NCI-H187 treated with DMSO at 0.1 percent for 48 hours (cell line): ENCODE measurements at regions not wholly inside any gene's neighbourhood (a gene's known extent, or its start where the extent isn't known, plus 50 kb on each side); places are given as distances from the start of the nearest gene placed in this dataset.
"Not testable (repeated sequence)": the region's sequence is repeated elsewhere in the genome, so short reads cannot be mapped to it uniquely, and the experiment has no call there.

ENCODE experiments used
- DNase-seq: peaks from one replicate; lab custom pipeline; 2025; lab: John Stamatoyannopoulos, UW

DNA sequence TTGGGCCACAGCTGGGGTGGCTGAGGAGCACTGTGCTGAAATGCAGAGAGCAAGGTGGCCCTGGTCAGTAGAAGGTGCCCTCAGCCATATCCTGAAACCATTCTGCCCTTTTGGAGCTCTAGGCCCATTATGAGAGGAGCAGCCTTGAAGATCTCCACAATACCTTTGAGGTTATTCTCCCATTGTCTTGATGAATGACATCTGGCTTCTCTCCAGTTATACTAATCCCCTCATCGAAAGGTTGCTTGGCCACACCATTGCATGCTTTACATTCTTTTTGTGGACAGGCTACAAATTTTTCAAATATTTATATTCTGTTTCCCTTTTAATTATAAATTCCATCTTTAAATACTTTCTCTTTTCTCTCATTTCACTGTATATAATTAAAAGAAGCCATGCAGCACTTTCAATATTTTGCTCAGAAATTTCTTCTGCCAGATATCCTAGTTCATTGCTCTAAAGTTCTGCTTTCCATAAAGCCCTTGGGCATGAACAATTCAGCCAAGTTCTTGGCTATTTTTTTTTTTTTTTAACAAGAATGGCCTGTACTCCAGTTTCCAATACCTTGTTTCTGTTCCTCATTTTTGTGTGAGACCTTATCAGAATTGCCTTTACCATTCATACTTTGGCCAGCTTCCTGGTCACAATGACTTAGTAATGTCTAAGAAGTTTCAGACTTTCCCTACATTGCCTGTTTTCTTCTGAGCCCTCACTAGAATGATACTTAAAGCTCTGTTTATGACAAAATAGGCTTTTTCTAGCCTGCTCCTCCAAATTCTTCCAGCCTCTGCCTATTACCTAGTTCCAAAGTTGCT lies 138.9 kb upstream of the SGO1 start:
- DNase-seq, result no peak

DNA sequence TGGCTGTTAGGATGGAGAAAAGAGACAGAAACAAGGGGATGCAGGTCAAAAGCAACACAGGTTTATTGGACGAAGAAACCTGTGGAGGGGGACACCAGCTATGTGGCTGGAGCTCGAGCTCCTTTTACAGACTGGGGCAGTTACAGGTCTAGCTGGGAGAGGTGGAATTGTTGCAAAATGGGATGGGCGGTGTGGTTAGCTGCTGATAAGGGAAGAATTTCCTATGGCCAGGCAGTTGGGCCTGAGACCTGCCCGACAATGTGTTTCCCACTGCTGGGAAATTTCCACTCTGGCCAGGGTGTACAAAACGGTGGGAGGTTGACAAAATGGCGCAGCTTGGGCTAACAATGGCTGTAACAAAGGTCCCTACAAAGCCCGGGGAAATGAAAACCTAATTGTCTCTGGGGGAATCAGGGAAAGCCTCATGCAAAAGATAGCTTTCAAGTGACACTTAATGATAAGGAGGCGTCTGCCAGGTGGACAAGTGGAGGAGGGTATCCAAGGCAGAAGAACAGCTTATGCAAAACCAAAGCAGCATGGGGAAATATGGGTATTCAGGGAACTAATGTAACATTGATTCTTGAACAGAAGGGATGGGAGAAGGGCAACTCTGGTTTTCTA lies 137.4 kb upstream of the SGO1 start:
- DNase-seq, result no peak

GRCh38 chr3:20322085-20322484 lies 136.1 kb upstream of the SGO1 start:
- DNase-seq, result no peak

- no peak for DNase-seq
These were observed 135.5 kb upstream of the SGO1 start for GRCh38 chr3:20321391-20322047.

GRCh38 chr3:20320489-20320888 lies 134.5 kb upstream of the SGO1 start:
- no peak for DNase-seq

DNA sequence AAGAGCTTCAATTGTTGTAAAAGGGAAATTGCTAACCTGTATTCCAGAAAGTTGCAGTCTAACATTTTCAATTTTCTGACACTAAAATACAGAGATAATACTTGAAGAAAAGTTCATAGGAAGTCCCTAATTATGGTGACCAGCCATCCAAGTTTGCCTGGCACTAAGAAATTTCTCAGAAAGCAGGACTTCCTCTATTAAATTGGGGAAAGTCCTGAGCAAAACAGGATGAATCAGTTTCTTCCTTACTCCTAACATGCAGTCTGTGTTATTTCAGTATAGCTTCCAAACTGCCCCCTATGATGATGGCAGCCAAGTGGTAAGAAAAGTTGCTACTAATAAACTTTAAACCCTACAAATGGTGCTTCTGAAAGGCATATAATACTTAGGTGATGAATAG lies 133.5 kb upstream of the SGO1 start:
- no peak for DNase-seq

DNA sequence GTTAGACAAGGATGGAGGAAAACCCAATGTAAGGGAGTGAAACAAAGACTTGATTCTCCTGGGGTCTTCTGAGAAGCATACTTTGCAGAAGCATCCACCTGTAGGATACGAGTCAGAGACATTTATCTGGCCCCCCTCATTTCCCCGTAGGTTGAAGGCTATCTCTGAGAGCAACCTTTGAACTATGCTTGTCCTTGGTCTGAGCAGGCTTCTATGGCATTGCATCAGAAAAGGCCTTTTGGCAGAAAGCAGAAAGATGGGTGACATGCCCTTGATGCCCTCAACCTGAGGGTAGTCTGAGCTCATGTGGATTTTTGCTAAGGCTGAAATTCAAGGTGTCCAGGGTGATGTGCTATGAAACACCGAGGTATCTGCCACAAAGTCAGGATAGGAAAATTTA lies 131.6 kb upstream of the SGO1 start:
- DNase-seq, result no peak

GRCh38 chr3:20316238-20316637 lies 130.2 kb upstream of the SGO1 start:
- no peak for DNase-seq

DNA sequence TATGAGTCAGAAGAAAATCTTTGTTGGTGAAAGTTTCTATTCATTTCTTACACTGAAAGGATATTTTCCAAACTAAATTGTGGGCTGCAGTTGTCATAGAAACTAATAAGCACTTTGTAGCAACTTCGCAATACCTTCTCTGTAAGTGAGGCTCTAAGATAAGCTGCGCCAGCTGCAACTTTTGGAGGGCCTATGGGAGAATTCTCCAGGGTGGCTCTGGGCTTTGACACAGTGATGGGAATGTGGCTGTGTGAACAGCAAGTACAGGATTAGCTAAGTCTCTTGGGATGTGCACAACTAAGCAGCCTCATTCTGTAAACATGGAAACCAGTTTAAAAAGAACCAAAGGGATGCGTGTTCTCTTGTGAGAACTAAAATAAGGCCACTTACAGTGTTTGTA lies 124.6 kb upstream of the SGO1 start:
- DNase-seq, result no peak

GRCh38 chr3:20307383-20307782 lies 121.4 kb upstream of the SGO1 start:
- no peak for DNase-seq

DNA sequence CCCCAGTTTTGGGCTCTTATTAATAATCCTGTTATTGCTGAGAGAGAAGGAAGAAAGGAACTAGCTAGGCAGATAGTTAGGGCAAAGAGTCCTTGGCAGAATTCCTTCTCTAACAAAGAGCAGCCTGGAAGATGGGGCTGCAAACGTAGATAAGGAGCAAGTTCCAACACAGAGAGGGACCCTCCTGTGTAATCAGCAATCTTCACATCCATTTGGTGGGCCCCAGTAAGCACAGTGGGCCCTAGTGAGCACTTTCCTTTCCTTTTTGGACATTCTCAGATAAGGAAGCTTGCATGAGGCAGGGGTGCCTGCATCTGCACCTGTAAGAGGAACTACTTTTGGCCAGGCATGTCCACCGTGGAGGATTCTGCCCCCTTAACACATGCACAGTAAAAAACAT lies 119.6 kb upstream of the SGO1 start:
- no peak for DNase-seq

DNA sequence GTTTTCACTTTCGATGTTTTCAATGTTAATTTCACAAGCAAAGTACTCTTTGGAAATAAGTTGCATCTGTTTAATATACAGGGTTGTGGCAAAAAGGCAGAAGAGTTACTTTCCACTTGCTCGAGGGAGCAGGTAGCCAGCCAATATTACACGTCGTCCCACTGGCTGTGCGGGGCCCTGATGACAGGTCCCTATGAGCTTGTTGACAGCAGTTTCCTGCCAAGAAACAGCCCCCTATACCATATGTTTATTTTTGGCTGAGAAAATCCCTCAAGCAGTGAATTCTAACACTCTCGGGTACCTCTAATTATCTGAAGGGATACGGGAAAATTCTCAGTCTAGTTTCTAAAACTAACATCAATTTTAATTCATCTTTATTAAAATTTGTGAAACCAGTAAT lies 116.8 kb upstream of the SGO1 start:
- DNase-seq, result no peak

DNA sequence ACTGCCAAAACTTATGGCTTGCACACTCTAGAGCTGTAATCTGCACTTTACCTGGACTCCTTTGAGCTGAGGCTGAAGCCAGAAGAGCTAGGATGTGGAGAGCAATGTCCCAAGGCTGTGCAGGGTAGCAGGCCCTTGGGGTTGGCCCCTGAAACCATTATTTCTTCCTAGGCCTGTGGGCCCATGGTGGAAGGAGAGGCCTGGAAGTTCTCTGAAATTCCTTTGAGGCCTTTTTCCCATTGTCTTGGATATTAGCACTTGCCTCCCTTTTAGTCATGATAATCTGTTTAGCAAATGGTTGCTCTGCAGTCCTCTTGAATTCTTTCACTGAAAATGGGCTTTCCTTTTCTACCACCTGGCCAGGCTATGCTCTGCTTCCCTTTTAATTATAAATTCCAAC lies 102.0 kb upstream of the SGO1 start:
- DNase-seq, result no peak

GRCh38 chr3:20280257-20280656 lies 94.3 kb upstream of the SGO1 start:
- DNase-seq, result no peak

DNA sequence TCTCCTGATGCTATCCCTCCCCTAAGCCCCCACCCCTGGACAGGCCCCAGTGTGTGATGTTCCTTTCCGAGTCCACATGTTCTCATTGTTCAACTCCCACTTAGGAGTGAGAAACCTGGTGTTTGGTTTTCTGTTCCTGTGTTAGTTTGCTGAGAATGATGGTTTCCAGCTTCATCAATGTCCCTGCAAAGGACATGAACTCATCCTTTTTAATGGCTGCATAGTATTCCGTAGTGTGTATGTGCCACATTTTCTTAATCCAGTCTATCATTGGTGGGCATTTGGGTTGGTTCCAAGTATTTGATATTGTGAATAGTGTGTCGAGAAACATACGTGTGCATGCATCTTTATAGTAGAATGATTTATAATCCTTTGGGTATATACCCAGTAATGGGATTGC lies 80.0 kb upstream of the SGO1 start:
- not testable (repeated sequence) for DNase-seq

GRCh38 chr3:20264900-20265567 lies 79.0 kb upstream of the SGO1 start:
- DNase-seq, result no peak

DNA sequence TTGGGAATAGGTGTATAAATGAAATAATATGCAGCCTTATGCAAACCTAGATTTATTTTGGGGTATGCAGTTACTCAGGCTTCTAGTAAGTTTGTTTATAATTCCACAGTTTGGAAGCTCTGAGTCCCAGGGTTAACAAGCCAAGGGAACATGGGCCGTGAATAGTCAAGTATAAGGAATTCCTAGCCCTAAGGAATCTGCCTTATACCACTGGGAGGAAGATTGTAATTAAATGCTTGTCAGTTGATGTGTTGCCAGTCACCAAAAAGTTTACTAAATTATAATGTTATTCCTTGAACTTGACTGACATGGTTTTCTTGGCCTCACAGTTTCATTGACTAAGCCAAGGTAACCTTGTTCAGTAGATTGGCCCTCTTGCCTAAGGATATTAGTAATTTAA lies 72.4 kb upstream of the SGO1 start:
- no peak for DNase-seq

GRCh38 chr3:20256144-20256543 lies 70.1 kb upstream of the SGO1 start:
- DNase-seq, result no peak

- no peak for DNase-seq
These were observed 68.5 kb upstream of the SGO1 start for GRCh38 chr3:20254268-20255117.

DNA sequence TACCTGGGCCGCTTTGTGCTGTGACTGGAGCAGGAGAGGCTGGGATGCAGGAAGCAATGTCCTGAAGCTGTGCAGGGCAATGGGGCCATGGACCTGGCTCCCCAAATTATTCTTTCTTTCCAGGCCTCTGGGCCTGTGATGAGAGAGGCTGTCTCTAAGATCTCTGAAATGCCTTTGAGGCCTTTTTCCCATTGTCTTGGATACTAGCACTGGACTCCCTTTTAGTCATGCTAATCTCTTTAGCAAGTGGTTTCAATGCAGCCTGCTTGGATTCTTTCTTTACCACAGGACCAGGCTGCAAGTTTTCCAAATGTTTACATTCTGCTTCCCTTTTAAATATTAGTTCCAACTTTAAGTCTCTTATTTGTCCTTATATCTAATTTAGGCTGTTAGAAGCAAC lies 64.8 kb upstream of the SGO1 start:
- no peak for DNase-seq

DNA sequence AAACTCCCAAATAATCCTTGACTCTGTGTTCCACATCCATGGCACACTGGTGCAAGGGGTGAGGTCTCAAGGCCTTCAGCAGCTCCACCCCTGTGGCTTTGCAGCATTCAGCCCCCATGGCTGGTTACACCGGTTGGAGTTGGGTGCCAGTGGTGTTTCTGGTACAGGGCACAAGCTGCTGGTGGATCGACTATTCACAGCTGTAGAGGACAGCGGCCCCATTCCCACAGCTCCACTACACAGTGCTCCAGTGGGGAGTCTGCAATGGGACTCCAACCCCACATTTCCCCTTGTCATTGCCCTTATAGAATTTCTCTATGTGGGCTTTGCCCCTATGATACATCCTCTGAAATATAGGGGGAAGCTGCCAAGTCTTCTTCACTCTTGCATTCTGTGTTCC lies 64.3 kb upstream of the SGO1 start:
- no peak for DNase-seq

DNA sequence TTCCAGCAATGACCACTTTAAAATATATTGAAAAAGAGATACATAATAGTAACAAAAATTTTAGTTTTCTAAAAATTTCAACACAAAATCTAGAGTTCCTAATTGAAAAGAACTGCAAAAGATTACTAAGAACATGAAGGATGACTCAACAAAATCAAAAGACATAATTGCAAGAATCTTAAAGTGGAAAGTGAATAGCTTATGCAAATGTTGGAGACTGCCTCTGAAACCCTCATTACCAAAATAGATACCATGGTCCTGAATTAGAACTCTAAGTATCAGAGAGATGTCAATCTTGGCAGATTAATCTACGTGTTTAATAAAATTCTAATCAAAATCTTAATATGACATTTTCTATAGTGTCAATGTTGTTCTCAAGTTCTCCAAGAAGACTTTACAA lies 60.7 kb upstream of the SGO1 start:
- no peak for DNase-seq
